DMS153 treated with DMSO at 0.1 percent for 48 hours (cell line): ENCODE measurements at regions not wholly inside any gene's neighbourhood (a gene's known extent, or its start where the extent isn't known, plus 50 kb on each side); places are given as distances from the start of the nearest gene placed in this dataset.
"Not testable (repeated sequence)": the region's sequence is repeated elsewhere in the genome, so short reads cannot be mapped to it uniquely, and the experiment has no call there.

ENCODE experiments used
- DNase-seq: peaks from one replicate; lab custom pipeline; 2025; ENCODE audit not compliant: unreplicated experiment; lab: John Stamatoyannopoulos, UW

DNA sequence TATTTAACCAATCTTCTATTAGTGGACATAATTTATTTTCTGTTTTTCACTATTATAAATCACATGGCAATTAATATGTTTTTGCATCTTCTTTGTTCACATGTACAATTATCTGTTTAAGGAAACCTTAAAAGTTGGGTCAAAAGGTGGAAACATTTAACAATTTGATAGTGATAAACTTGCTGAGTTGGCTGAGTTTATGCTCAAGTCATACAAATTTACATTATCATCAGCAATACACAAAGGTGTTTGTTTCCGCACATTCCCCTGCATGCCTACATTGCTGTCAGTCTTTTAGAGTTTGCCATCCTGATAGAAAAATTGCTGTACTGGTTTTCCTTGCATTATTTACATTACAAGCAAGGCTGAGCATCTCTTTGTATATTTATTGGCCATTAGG, 139.5 kb downstream of the KCNRG start:
- DNase-seq: no peak

GRCh38 chr13:50156140-50156539, 140.9 kb downstream of the KCNRG start:
- no peak for DNase-seq

- DNase-seq: no peak
Measured at GRCh38 chr13:50156561-50157127, 141.4 kb downstream of the KCNRG start.

GRCh38 chr13:50158385-50159165, 143.3 kb downstream of the KCNRG start:
- DNase-seq: no peak

DNA sequence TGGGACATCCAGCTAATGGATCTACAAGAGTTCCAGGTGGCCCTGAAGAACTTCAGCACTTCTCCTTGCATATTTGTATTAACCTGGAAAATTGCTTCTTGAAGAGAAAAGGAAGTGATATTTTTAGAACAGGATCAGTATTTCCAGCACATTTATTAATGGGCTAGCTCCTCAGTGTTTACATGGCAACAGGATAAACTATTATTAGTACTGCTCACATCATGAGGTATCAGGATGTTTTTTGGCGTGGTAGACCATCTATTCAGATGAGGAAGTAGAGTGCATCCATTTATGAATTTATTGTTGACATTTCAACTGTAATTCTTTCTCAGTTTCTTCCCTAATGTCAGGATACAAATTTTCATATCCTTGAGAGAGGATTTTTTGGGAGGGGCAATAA, 144.4 kb downstream of the KCNRG start:
- DNase-seq: no peak

GRCh38 chr13:50161052-50161451, 145.8 kb downstream of the KCNRG start:
- no peak for DNase-seq

DNA sequence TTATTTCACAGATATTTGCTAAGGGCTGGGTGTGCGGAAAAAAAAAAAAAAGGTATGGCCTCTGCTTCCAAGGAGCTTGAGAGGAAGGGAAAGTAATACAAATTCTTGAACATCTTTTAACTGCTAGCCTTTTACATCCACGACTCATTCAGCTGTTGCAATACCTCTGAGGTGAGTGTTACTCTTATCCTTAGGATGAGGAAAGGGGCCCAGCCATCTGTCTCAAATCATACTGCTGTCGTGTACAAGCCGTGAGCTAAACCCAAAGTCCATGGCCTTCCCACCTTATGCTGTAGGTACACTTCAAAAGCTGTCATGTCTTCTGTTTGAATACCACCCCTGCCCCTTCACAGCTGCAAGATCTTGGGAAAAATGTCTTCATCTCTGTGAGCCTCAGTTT, 146.8 kb downstream of the KCNRG start:
- DNase-seq: no peak

- no peak for DNase-seq
Measured at GRCh38 chr13:50162567-50162966, 147.3 kb downstream of the KCNRG start.

DNA sequence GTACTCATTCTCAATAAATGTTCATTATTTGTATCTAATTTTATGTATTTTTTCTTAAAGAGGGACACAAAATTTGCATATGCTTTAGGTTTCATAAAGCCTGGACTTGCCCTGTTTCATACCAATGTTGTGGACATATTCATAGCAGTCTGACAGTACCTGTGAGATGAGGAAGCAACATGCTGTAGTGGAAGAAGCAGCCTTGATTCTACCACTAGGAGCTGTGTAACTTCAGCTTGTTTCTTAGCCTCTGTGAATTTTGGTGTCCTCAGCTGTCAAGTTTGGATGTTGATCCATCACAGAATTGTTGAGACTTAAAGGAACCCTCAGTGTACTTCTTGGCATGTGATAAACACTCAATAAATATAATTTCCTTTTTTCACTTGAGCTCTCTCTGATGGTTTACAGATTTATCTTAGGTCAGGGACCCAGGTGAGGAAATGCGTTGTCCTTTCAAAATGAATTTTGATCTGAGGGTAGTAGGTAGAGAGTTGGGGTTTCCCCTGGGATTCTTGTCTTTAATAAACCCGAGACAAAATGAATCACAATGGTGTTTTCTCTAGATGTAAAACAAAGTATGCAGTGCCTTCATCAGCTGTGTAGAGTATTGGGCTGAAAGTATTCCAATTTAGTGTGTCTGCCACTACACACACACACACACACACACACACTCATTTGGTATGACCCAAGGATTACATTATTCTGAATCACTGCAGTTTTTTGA, 152.1 kb downstream of the KCNRG start:
- DNase-seq: no peak

GRCh38 chr13:50167967-50168366, 152.7 kb downstream of the KCNRG start:
- DNase-seq: no peak

- no peak for DNase-seq
Measured at GRCh38 chr13:50168786-50169185, 153.5 kb downstream of the KCNRG start.

DNA sequence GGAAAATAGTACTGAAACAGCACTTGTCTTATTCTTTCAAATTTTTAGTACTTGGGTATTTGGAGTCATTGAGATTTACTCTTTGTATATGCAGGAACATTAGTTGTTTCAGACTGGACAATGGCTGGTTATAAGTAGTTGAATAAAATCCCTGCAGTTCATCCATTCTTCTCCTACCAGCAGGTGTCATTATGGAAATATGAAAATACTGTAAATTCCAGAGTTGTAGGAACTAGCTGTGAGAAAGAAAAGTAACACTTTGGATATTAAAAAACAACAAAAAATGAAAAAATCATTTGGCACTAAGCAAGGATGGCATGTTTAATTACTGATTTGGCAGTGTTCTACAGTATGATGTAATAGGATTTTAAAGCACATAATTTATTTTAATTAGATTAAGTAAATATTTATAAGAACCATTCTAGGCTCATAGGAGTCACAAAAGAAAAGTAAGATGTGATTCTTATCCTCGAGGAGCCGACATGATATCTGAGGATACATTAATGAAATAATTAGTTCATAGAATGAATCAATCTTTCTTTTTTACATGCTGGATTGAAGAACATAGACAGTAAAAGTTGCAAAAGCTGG, 155.3 kb downstream of the KCNRG start:
- DNase-seq: no peak

GRCh38 chr13:50171590-50172282, 156.5 kb downstream of the KCNRG start:
- DNase-seq: no peak

DNA sequence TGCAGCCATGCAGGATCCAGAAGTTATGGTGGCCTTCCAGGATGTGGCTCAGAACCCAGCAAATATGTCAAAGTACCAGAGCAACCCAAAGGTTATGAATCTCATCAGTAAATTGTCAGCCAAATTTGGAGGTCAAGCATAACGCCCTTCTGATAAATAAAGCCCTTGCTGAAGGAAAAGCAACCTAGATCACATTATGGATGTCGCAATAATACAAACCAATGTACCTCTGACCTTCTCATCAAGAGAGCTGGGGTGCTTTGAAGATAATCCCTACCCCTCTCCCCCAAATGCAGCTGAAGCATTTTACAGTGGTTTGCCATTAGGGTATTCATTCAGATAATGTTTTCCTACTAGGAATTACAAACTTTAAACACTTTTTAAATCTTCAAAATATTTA, 157.8 kb downstream of the KCNRG start:
- DNase-seq: not testable (repeated sequence)

GRCh38 chr13:50174630-50175029, 159.4 kb downstream of the KCNRG start:
- DNase-seq: no peak

GRCh38 chr13:50179977-50180376, 164.7 kb downstream of the KCNRG start:
- DNase-seq: no peak

GRCh38 chr13:50185769-50186763, 170.8 kb downstream of the KCNRG start:
- not testable (repeated sequence) for DNase-seq

DNA sequence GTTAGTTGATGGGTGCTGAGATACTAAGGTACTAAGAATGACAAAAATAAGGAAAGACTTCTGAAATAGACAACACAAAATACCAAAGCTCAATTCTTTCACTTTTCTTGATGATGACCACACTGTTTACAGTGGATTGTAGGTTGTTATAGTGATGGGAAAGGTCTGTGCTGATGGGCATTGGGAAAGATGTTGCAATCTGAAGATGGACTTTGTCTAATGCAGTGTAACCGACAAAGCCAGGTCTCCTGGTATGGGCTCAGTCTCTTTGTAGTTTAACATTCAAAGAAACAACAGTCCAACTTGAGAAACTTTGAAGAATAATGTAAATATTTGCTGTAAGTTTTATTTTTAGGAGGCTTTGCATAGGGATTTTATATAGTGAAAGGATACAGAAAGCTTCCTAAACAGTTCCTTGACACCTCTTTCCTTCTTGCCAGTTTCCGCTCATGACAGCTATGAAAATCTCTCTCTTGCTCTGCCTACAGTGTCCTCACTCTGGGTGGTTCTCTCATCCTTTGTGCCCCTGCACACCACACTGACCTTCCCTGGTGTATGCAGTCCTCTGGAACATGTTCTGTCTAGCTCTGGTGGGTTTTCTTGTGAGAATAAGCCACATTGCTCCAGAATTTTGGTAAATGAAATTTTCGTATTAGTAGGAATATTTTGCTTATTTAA, 172.2 kb downstream of the KCNRG start:
- DNase-seq: no peak

DNA sequence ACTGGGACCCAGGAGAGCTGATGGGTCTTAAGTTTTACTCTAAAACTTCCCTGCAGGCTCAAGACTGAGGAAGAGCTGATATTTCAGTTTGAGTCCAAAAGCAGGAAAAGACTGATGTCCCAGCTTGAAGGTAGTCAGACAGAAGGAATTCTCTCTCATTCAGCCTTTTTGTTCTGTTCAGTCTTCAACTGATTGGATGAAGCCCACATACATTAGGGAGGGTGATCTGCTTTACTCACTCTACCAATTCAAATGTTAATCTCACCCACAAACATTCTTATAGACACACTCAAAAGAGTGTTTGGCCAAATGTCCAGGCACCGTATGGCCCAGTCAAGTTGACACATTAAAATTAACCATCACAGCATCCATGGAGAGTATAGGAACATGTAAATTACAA, 173.5 kb downstream of the KCNRG start:
- DNase-seq: no peak
